Progenitor cell of endocrine pancreas (in vitro differentiated cells): ENCODE measurements at regions not wholly inside any gene's neighbourhood (a gene's known extent, or its start where the extent isn't known, plus 50 kb on each side); places are given as distances from the start of the nearest gene placed in this dataset.

Experiments
- DNase-seq: peaks from one replicate; pipeline ENCODE4 v3.0.0; 2021; ENCODE audit warnings: low spot score; ENCODE audit not compliant: unreplicated experiment
- H3K27ac Mint-ChIP-seq: 2 replicates; pipeline ENCODE4 v1.8.0; 2021; ENCODE audit warnings: mild to moderate bottlenecking, moderate library complexity, mixed read lengths
- H3K27me3 Mint-ChIP-seq: 2 replicates; pipeline ENCODE4 v1.8.0; 2021; ENCODE audit warnings: mixed read lengths
- H3K36me3 Mint-ChIP-seq: 2 replicates; pipeline ENCODE4 v1.8.0; 2022; ENCODE audit warnings: mixed read lengths; ENCODE audit not compliant: insufficient read depth
- H3K4me1 Mint-ChIP-seq: 2 replicates; pipeline ENCODE4 v1.8.0; 2021; ENCODE audit warnings: low read depth, mixed read lengths
- H3K4me3 Mint-ChIP-seq: 2 replicates; pipeline ENCODE4 v1.8.0; 2021; ENCODE audit warnings: low read depth, mild to moderate bottlenecking, moderate library complexity, mixed read lengths
- H3K9me3 Mint-ChIP-seq: 2 replicates; pipeline ENCODE4 v1.8.0; 2021; ENCODE audit warnings: low read depth, mixed read lengths
- CTCF ChIP-seq: fragments of 200-600 bp; sonication (generic); IDR thresholded peaks from one replicate; pipeline ENCODE4 v1.5.0; 2021; ENCODE audit warnings: antibody characterized with exemption, mild to moderate bottlenecking; ENCODE audit not compliant: unreplicated experiment

- peaks cover 13% of the 10 kb centered on the region for H3K4me1 Mint-ChIP-seq
- no peaks in the 10 kb centered on the region for H3K9me3 Mint-ChIP-seq
- H3K36me3 Mint-ChIP-seq: no peaks in the 10 kb centered on the region
- no peak for DNase-seq
- no peak overlapping the region for H3K4me3 Mint-ChIP-seq
- TF ChIP-seq CTCF: no peak
- H3K27ac Mint-ChIP-seq: peak overlapping the region; percentile 57
- H3K27me3 Mint-ChIP-seq: no peaks in the 10 kb centered on the region
Observed at GRCh38 chr18:40607542-40608148, 1347.4 kb upstream of the PIK3C3 start.

DNA sequence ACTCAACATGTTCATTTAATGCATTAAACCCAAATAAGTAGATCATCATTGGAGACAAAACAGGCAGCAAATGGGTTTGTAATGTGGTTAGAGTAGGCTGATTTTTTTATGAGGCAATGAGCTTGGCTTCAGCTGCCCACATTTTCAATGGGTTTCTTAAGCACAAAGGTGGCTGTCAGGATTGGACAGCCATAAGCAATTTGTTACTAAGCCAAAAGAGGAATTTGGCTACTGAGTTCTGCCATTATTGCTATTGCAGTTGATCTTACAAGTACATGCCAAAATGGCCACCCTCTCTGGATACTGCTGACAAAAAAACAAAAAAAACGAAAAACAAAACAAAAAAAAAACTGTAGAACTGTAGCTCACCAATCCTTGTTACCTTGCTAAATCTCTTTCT, 1348.0 kb upstream of the PIK3C3 start:
- Mint-ChIP-seq H3K36me3 (no peaks in the 10 kb centered on the region), H3K4me3 (no peak overlapping the region), H3K4me1 (peaks cover 13% of the 10 kb centered on the region), H3K9me3 (no peaks in the 10 kb centered on the region), H3K27ac (no peak overlapping the region), H3K27me3 (no peaks in the 10 kb centered on the region)
- no peak for TF ChIP-seq CTCF
- DNase-seq: no peak

- no peak overlapping the region for H3K27ac Mint-ChIP-seq
- peaks cover 9% of the 10 kb centered on the region for H3K9me3 Mint-ChIP-seq
- no peaks in the 10 kb centered on the region for H3K36me3 Mint-ChIP-seq
Observed at GRCh38 chr18:40583671-40584070, 1371.4 kb upstream of the PIK3C3 start.

DNA sequence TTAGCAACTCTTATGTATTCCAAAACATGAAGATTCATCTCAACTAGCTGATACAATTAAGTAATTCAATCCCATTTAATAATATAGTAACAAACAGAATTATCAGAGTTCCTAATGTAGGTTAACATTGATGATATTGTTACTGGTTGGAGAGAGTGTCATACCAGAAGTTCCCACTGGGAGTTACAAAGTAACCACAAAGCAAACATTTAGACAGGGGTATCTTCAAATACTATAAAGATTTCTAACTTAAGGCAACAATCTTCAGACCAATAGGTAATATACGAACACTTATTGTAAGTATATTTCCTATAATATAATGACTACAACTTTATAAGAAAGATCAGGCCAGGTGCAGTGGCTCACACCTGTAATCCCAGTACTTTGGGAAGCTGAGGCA, 1372.9 kb upstream of the PIK3C3 start:
- peaks cover 4% of the 10 kb centered on the region for H3K9me3 Mint-ChIP-seq
- peak; percentile 42 for TF ChIP-seq CTCF
- H3K4me3 Mint-ChIP-seq: no peak overlapping the region
- DNase-seq: no peak
- H3K27me3 Mint-ChIP-seq: no peaks in the 10 kb centered on the region
- H3K4me1 Mint-ChIP-seq: peaks cover 12% of the 10 kb centered on the region
- H3K27ac Mint-ChIP-seq: no peak overlapping the region
- no peaks in the 10 kb centered on the region for H3K36me3 Mint-ChIP-seq

More at GRCh38 chr18:40583671-40584070, 1371.4 kb upstream of the PIK3C3 start:
- DNase-seq: no peak
- Mint-ChIP-seq H3K4me3 (no peak overlapping the region), H3K4me1 (peaks cover 12% of the 10 kb centered on the region), H3K27me3 (no peaks in the 10 kb centered on the region)
- TF ChIP-seq CTCF: no peak

DNA sequence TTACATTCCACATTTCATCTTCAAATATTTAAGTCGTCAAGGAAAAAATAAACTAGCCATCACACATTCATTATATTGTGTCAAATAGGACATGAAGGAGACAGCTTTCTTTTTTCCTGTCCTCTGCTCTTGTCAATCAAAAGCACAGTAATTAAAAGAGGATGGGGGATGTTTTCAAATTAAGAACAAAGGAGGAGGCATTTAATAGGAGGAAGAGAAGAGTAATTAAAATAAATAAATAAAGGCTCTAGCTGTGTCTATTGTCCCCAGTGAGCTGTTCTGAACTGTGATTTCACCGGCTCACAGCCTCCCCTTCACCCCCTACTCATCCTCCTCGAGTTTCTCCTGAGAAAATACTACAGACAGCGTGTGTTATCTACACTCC, 1377.1 kb upstream of the PIK3C3 start:
- no peaks in the 10 kb centered on the region for H3K27me3 Mint-ChIP-seq
- no peak for TF ChIP-seq CTCF
- H3K27ac Mint-ChIP-seq: no peak overlapping the region
- peaks cover 12% of the 10 kb centered on the region for H3K4me1 Mint-ChIP-seq
- no peak for DNase-seq
- no peaks in the 10 kb centered on the region for H3K36me3 Mint-ChIP-seq
- no peak overlapping the region for H3K4me3 Mint-ChIP-seq
- H3K9me3 Mint-ChIP-seq: no peaks in the 10 kb centered on the region
